ENCODE measurements at regions not wholly inside any gene's neighbourhood (a gene's known extent, or its start where the extent isn't known, plus 50 kb on each side); places are given as distances from the start of the nearest gene placed in this dataset.
A peak's percentile ranks its signal among the peaks of the same experiment; 100 is the strongest.
"Not testable (repeated sequence)": the region's sequence is repeated elsewhere in the genome, so short reads cannot be mapped to it uniquely, and the experiment has no call there.

- Mint-ChIP-seq H3K9me3 (ENCODE audit: low read depth, unreplicated experiment) (no peaks in the 10 kb centered on the region), H3K27me3 (ENCODE audit: unreplicated experiment) (no peaks in the 10 kb centered on the region), H3K4me1 (ENCODE audit: low read depth, unreplicated experiment) (peaks cover 36% of the 10 kb centered on the region), H3K4me3 (ENCODE audit: low read depth, unreplicated experiment) (peak overlapping the region; percentile 1), H3K36me3 (ENCODE audit: insufficient read depth, unreplicated experiment) (no peaks in the 10 kb centered on the region), H3K27ac (ENCODE audit: unreplicated experiment) (peak overlapping the region; percentile 46)
- TF ChIP-seq, protein P1, sequence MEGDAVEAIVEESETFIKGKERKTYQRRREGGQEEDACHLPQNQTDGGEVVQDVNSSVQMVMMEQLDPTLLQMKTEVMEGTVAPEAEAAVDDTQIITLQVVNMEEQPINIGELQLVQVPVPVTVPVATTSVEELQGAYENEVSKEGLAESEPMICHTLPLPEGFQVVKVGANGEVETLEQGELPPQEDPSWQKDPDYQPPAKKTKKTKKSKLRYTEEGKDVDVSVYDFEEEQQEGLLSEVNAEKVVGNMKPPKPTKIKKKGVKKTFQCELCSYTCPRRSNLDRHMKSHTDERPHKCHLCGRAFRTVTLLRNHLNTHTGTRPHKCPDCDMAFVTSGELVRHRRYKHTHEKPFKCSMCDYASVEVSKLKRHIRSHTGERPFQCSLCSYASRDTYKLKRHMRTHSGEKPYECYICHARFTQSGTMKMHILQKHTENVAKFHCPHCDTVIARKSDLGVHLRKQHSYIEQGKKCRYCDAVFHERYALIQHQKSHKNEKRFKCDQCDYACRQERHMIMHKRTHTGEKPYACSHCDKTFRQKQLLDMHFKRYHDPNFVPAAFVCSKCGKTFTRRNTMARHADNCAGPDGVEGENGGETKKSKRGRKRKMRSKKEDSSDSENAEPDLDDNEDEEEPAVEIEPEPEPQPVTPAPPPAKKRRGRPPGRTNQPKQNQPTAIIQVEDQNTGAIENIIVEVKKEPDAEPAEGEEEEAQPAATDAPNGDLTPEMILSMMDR (IDR thresholded peaks at IDR 0.05; ENCODE audit: unreplicated experiment), result no peak
- intact Hi-C loops (cut with micrococcal nuclease; ENCODE audit: unreplicated experiment), result no loop called here
- DNase-seq, result no peak
- CTCF ChIA-PET, result no interaction called here
- no TSS peak for BruUV-seq (replicated peaks)
Observed at GRCh38 chr14:22289570-22289969, 299.5 kb downstream of the DAD1 start.

DNA sequence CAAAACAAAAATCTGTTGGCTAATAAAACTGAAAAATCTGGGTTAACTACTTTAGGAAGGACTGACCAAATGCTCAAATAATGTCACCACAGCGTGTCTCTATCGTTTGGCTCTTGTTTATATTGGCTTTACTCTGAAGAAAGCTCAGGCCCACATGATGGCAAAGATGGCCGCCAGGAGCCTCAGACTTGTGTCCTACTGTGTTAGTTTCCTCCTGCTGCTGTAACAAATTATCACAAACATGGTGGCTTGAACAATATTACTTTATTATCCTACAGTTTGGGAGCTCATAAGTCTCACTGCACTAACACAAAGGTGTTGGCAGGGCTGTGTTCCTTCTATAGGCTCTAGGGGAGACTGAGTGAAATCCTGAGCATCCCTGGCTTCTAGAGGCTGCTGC is 303.0 kb downstream of the DAD1 start:
- Mint-ChIP-seq H3K27me3 (ENCODE audit: unreplicated experiment) (peaks cover 9% of the 10 kb centered on the region), H3K9me3 (ENCODE audit: low read depth, unreplicated experiment) (peaks cover 2% of the 10 kb centered on the region), H3K4me3 (ENCODE audit: low read depth, unreplicated experiment) (no peak overlapping the region), H3K36me3 (ENCODE audit: insufficient read depth, unreplicated experiment) (no peaks in the 10 kb centered on the region), H3K4me1 (ENCODE audit: low read depth, unreplicated experiment) (peaks cover 47% of the 10 kb centered on the region), H3K27ac (ENCODE audit: unreplicated experiment) (no peak overlapping the region)
- DNase-seq, result no peak
- BruUV-seq (replicated peaks), result no TSS peak
- TF ChIP-seq, protein P1 (IDR thresholded peaks at IDR 0.05; ENCODE audit: unreplicated experiment), result no peak
- CTCF ChIA-PET, result no interaction called here
- intact Hi-C loops (cut with micrococcal nuclease; ENCODE audit: unreplicated experiment), result no loop called here

DNA sequence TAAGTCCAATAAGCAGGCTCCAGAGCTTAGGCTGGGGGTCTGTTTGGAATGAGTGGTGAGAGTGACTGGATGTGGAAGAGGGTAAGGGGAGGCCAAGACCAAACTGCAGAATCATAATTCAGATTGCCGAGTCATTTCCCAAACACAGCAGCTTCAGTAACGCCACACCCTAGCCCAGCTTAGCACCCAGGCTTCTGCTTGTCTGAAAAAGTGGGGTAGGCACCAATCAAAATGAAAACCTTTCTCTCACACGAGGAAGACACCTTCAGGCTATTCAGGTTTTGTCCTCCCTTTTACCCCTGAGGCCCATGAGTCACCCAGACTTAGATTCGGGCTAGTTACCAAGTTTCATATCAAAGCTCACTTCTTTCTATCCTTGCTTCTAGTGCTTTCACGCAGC is 306.1 kb downstream of the DAD1 start:
- TF ChIP-seq, protein P1 (IDR thresholded peaks at IDR 0.05; ENCODE audit: unreplicated experiment), result no peak
- BruUV-seq (replicated peaks), result no TSS peak
- CTCF ChIA-PET, result no interaction called here
- Mint-ChIP-seq H3K4me1 (ENCODE audit: low read depth, unreplicated experiment) (peaks cover 19% of the 10 kb centered on the region), H3K27me3 (ENCODE audit: unreplicated experiment) (peaks cover 12% of the 10 kb centered on the region), H3K27ac (ENCODE audit: unreplicated experiment) (no peak overlapping the region), H3K4me3 (ENCODE audit: low read depth, unreplicated experiment) (no peak overlapping the region), H3K9me3 (ENCODE audit: low read depth, unreplicated experiment) (peaks cover 2% of the 10 kb centered on the region), H3K36me3 (ENCODE audit: insufficient read depth, unreplicated experiment) (no peaks in the 10 kb centered on the region)
- no peak for DNase-seq
- intact Hi-C loops (cut with micrococcal nuclease; ENCODE audit: unreplicated experiment), result no loop called here

DNA sequence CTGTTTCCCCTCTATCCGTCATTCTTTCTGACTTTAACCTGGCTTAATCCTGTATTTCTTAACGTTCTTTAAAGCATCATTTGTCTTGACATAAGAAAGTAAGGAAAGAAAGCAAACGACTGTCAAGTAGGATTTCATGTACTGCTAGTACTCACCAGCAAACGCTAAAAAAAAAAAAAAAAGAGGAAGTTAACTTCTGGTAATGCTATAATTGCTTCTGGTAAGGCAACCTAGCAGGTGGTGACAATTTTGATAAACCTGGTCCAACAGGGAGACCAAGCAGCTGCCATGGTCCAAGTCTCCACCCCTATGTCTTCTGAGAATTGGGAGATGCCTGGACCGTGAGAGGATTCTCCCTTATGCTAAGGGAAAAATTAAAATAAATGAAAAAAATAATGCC is 306.6 kb downstream of the DAD1 start:
- H3K4me1 Mint-ChIP-seq (ENCODE audit: low read depth, unreplicated experiment), result peaks cover 14% of the 10 kb centered on the region
- no peaks in the 10 kb centered on the region for H3K36me3 Mint-ChIP-seq (ENCODE audit: insufficient read depth, unreplicated experiment)
- intact Hi-C loops (cut with micrococcal nuclease; ENCODE audit: unreplicated experiment), result no loop called here
- TF ChIP-seq, protein P1 (IDR thresholded peaks at IDR 0.05; ENCODE audit: unreplicated experiment), result no peak
- no peak overlapping the region for H3K4me3 Mint-ChIP-seq (ENCODE audit: low read depth, unreplicated experiment)
- DNase-seq, result no peak
- H3K27ac Mint-ChIP-seq (ENCODE audit: unreplicated experiment), result no peak overlapping the region
- H3K9me3 Mint-ChIP-seq (ENCODE audit: low read depth, unreplicated experiment), result peaks cover 2% of the 10 kb centered on the region
- H3K27me3 Mint-ChIP-seq (ENCODE audit: unreplicated experiment), result peaks cover 12% of the 10 kb centered on the region
- CTCF ChIA-PET, result no interaction called here
- no TSS peak for BruUV-seq (replicated peaks)

GRCh38 chr14:22281447-22281874 is 307.6 kb downstream of the DAD1 start:
- BruUV-seq (replicated peaks); H3K27ac Mint-ChIP-seq (ENCODE audit: unreplicated experiment); H3K9me3 Mint-ChIP-seq (ENCODE audit: low read depth, unreplicated experiment); H3K36me3 Mint-ChIP-seq (ENCODE audit: insufficient read depth, unreplicated experiment); H3K4me3 Mint-ChIP-seq (ENCODE audit: low read depth, unreplicated experiment); DNase-seq; intact Hi-C loops (cut with micrococcal nuclease; ENCODE audit: unreplicated experiment): not testable (repeated sequence)
- peaks cover 11% of the 10 kb centered on the region for H3K4me1 Mint-ChIP-seq (ENCODE audit: low read depth, unreplicated experiment)
- peaks cover 22% of the 10 kb centered on the region for H3K27me3 Mint-ChIP-seq (ENCODE audit: unreplicated experiment)
- CTCF ChIA-PET, result interaction anchor here (1.3 kb wide), 1 partner anchor 18 kb away, joined by 3 read pairs; no protein-coding TSS in a partner anchor

Data from Calu3 (cell line).